GM12878 (cell line): ENCODE measurements at regions not wholly inside any gene's neighbourhood (a gene's known extent, or its start where the extent isn't known, plus 50 kb on each side); places are given as distances from the start of the nearest gene placed in this dataset.

Source experiments
- ATAC-seq: fragments of 200-7000 bp; cut with Tn5 transposase; 3 replicates; pipeline ENCODE4 v1.9.1; 2020; ENCODE audit warnings: mild to moderate bottlenecking, moderate library complexity
- BruUV-seq: library from RNA; stranded (reverse); fragments of 400-500 nt; replicated peaks from 2 replicates; lab custom pipeline; 2021; lab: Mats Ljungman, UMichigan
- CTCF ChIA-PET: fragments of 300-600 bp; sonication (Branson Sonifier 250); formaldehyde crosslinking; extraction: SDS; loops from one replicate; lab custom pipeline; 2021; ENCODE audit warnings: inconsistent platforms; lab: Yijun Ruan, JAX
- POLR2A ChIA-PET: fragments of 350-600 bp; formaldehyde crosslinking; extraction: SDS; loops from one replicate; lab custom pipeline; 2021; ENCODE audit warnings: inconsistent platforms; lab: Charles Lee
- RAD21 ChIA-PET: fragments of 300-600 bp; sonication (Branson Sonifier 250); formaldehyde crosslinking; loops from one replicate; lab custom pipeline; 2023; ENCODE audit warnings: antibody characterized with exemption; ENCODE audit not compliant: unreplicated experiment; lab: Charles Lee
- SMC1A ChIA-PET: fragments of 300-600 bp; sonication (Branson Sonifier 250); formaldehyde crosslinking; loops from one replicate; lab custom pipeline; 2023; ENCODE audit not compliant: unreplicated experiment, uncharacterized antibody; lab: Charles Lee
- DNase-seq: peaks from one replicate; pipeline ENCODE4 v3.0.0-alpha.2; 2011; ENCODE audit warnings: low read depth, low spot score
- FAIRE-seq: peaks from 3 replicates; lab custom pipeline; 2011; peaks lifted over from hg19 to GRCh38; lab: Jason Lieb, UNC
- H2AFZ ChIP-seq: 2 replicates; pipeline ENCODE4 v1.6.0; 2011; ENCODE audit warnings: low read depth, low read length, control low read depth; ENCODE audit not compliant: control insufficient read depth
- H3K27ac ChIP-seq: 2 replicates; pipeline ENCODE4 v1.5.1; 2011; ENCODE audit warnings: control low read depth; ENCODE audit not compliant: control insufficient read depth, insufficient read depth
- H3K27me3 ChIP-seq, 2 experiments: replicated peaks in 1 of 2; 2 replicates each; pipeline versions ENCODE4 v1.6.0 to v1.6.1; 2011; ENCODE audit warnings: low read length in 1 of 2; ENCODE audit not compliant: control insufficient read depth in 2 of 2, insufficient read depth in 2 of 2
- H3K36me3 ChIP-seq, 2 experiments: 2 replicates each; pipeline ENCODE4 v1.5.1; 2011; ENCODE audit warnings: low read length in 1 of 2; ENCODE audit not compliant: control insufficient read depth in 2 of 2, insufficient read depth in 2 of 2
- H3K4me1 ChIP-seq: 2 replicates; pipeline ENCODE4 v1.6.1; 2011; ENCODE audit warnings: mild to moderate bottlenecking, low read length, moderate library complexity, mixed read lengths; ENCODE audit not compliant: control insufficient read depth, insufficient read depth
- H3K4me2 ChIP-seq: 2 replicates; pipeline ENCODE4 v1.6.0; 2011; ENCODE audit warnings: control low read depth; ENCODE audit not compliant: control insufficient read depth, insufficient read depth
- H3K4me3 ChIP-seq: fragments of 200-600 bp; sonication (generic); 2 replicates; pipeline ENCODE4 v1.5.1; 2016
- H3K79me2 ChIP-seq: 2 replicates; pipeline ENCODE4 v1.6.0; 2011; ENCODE audit warnings: low read length; ENCODE audit not compliant: control insufficient read depth, insufficient read depth
- H3K9ac ChIP-seq: 2 replicates; pipeline ENCODE4 v1.8.0; 2011; ENCODE audit warnings: low read length, control low read depth, mixed read lengths; ENCODE audit not compliant: control insufficient read depth, insufficient read depth
- H3K9me3 ChIP-seq: replicated peaks from 3 replicates; pipeline ENCODE4 v1.5.1; 2011; ENCODE audit warnings: mild to moderate bottlenecking, low read length; ENCODE audit not compliant: control insufficient read depth, insufficient read depth
- H4K20me1 ChIP-seq: 2 replicates; pipeline ENCODE4 v1.6.0; 2011; ENCODE audit not compliant: control insufficient read depth, insufficient read depth
- BRCA1 ChIP-seq: IDR thresholded peaks from 2 replicates; pipeline ENCODE4 v1.6.1; 2011; ENCODE audit warnings: low read depth, low read length, improper control_type of control experiment
- CHD1 ChIP-seq: IDR thresholded peaks from 2 replicates; pipeline ENCODE4 v1.6.1; 2012; ENCODE audit warnings: low read depth, low read length, improper control_type of control experiment
- EED ChIP-seq: sonication (generic); IDR thresholded peaks from 2 replicates; pipeline ENCODE4 v1.6.1; 2016; ENCODE audit warnings: antibody characterized with exemption, low read depth
- HCFC1 ChIP-seq: fragments of 150-350 bp; IDR thresholded peaks from 2 replicates; pipeline ENCODE4 v1.6.1; 2014; ENCODE audit warnings: low read length
- IKZF1 ChIP-seq: fragments of 450-650 bp; conservative IDR thresholded peaks from 2 replicates; pipeline ENCODE4 v1.6.1; 2017; ENCODE audit warnings: antibody characterized with exemption, mild to moderate bottlenecking
- NR2C1 ChIP-seq: fragments of 450-650 bp; IDR thresholded peaks from 2 replicates; pipeline ENCODE4 v1.6.1; 2017; ENCODE audit warnings: antibody characterized with exemption, mild to moderate bottlenecking, moderate library complexity
- RUNX3 ChIP-seq: IDR thresholded peaks from 2 replicates; pipeline ENCODE4 v1.6.1; 2012; ENCODE audit warnings: low read length, inconsistent platforms
- STAT3 ChIP-seq: IDR thresholded peaks from 2 replicates; pipeline ENCODE4 v1.6.1; 2011; ENCODE audit warnings: low read depth, low read length, improper control_type of control experiment
- ZNF217 ChIP-seq: fragments of 450-650 bp; IDR thresholded peaks from 2 replicates; pipeline ENCODE4 v1.6.1; 2017; ENCODE audit warnings: antibody characterized with exemption, mild to moderate bottlenecking
- in situ Hi-C: fragments of 300-500 bp; cut with MboI; formaldehyde crosslinking; loops from 9 replicates; pipeline ENCODE4 v1.14.3; 2018; ENCODE audit warnings: mixed read lengths
- intact Hi-C: fragments of 100-400 bp; cut with micrococcal nuclease; formaldehyde crosslinking; loops from one replicate; pipeline ENCODE4 v1.14.2; 2022; ENCODE audit not compliant: unreplicated experiment
- TF ChIP-seq, protein P1 (sequence below): IDR thresholded peaks from 2 replicates; pipeline ENCODE4 v1.6.1; 2012; ENCODE audit warnings: low read depth, low read length, improper control_type of control experiment

DNA sequence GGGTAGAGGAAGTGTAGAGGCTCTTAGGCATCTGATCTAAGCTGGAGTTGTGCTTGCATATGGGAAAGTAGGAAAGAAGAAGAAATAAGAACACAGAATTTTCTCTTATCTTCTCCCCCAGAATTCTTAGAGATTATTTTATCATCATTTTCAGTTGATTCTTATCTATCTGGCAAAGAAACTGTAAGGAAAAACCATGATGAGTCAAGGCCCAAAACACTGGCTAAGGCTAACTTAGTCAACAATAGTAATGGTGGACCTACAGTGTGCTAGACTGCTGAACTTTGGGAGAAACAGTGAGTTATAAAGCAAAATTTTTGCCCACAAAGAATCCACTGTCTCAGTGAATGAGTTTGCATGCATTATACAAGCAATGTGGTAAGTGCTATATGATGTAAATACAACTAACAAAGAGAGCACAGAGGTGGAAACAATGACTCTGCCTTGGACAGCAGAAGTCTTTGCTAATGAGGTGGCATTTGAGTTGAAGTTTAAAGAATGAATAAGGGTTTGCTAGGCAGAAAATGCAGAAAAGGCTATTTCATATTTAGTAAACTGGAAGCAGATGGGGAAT lies 344.5 kb upstream of the PLET1 start:
- Histone ChIP-seq H3K4me3 (no peak overlapping the region), H3K79me2 (no peaks in the 10 kb centered on the region), H3K9ac (no peak overlapping the region), H2AFZ (no peak overlapping the region), H3K27me3 (no peaks in the 10 kb centered on the region), H4K20me1 (no peaks in the 10 kb centered on the region), H3K4me1 (peaks cover 12% of the 10 kb centered on the region), H3K36me3 (no peaks in the 10 kb centered on the region), H3K4me2 (no peak overlapping the region), H3K27ac (no peak overlapping the region), H3K9me3 (no peaks in the 10 kb centered on the region)
- RAD21 ChIA-PET, result no interaction called here
- ATAC-seq (peak; percentile 51; the same call in 2 of the 3 replicates), DNase-seq (no peak), FAIRE-seq (no peak)
- POLR2A ChIA-PET, result no interaction called here
- intact Hi-C loops, result no loop called here
- CTCF ChIA-PET, result interaction anchor here (0.9 to 1.3 kb wide), 3 partner anchors 9 to 190 kb away, joined by 3 to 6 read pairs (median 3); no protein-coding TSS in a partner anchor
- BruUV-seq, result no TSS peak
- TF ChIP-seq, protein P1, sequence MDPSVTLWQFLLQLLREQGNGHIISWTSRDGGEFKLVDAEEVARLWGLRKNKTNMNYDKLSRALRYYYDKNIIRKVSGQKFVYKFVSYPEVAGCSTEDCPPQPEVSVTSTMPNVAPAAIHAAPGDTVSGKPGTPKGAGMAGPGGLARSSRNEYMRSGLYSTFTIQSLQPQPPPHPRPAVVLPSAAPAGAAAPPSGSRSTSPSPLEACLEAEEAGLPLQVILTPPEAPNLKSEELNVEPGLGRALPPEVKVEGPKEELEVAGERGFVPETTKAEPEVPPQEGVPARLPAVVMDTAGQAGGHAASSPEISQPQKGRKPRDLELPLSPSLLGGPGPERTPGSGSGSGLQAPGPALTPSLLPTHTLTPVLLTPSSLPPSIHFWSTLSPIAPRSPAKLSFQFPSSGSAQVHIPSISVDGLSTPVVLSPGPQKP, result no peak
- no peak for TF ChIP-seq STAT3
- TF ChIP-seq IKZF1, result no peak
- TF ChIP-seq ZNF217, result no peak
- no peak for TF ChIP-seq HCFC1
- TF ChIP-seq CHD1, result no peak
- no peak for TF ChIP-seq BRCA1
- no peak for TF ChIP-seq NR2C1
- no peak for TF ChIP-seq EED
- TF ChIP-seq RUNX3, result no peak
- in situ Hi-C loops, result no loop called here
- SMC1A ChIA-PET, result interaction anchor here (0.8 to 1.2 kb wide), 3 partner anchors 20 to 46 kb away, joined by 3 read pairs; no protein-coding TSS in a partner anchor
